Activated CD4-positive, CD25-positive, alpha-beta regulatory T cell treated with anti-CD3 and anti-CD28 coated beads, Interleukin-2, amount 50 U/mL, for 16 hours (primary cell): ENCODE measurements at regions not wholly inside any gene's neighbourhood (a gene's known extent, or its start where the extent isn't known, plus 50 kb on each side); places are given as distances from the start of the nearest gene placed in this dataset.
"Not testable (repeated sequence)": the region's sequence is repeated elsewhere in the genome, so short reads cannot be mapped to it uniquely, and the experiment has no call there.

Experiments
- DNase-seq: peaks from one replicate; pipeline ENCODE4 v3.0.0-alpha.2; 2020; ENCODE audit warnings: low read depth, low spot score

DNA sequence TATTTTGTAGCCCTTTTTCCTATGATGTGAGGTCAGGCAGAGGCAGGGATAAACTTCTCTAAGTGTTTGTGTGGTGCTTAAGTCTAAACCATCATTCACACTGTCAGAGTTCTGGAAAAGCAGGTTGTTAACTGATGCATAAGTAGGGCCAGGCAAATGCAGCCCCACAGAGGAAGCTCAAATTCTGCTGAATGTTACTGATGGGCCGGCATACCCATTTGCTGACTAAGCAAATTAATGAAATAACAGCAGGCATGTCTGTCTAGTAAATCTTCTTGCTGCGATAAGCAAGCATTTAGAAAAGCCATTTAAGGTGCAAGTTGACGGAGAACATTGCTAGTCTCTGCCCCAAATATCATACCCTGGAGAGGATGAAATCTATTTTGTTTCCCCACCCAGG is 523.2 kb upstream of the CCDC196 start:
- DNase-seq, result no peak

DNA sequence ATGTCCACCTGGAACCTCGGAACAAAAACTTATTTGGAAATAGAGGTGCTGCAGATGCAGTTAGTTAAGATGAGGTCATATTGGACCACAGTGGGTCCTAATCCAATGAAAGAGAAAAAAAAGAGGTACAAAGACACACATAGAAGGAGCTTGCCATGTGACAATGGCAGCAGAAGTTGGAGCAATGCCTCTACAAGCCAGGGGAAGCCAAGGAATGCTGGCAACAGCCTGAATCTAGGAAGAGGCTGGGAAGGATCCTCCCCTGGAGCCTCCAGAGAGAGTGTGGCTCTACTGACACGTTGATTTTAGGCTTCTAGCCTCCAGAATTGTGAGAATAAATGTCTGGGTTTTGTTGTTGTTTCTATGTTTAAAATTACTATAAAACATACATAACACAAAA is 521.8 kb upstream of the CCDC196 start:
- no peak for DNase-seq

DNA sequence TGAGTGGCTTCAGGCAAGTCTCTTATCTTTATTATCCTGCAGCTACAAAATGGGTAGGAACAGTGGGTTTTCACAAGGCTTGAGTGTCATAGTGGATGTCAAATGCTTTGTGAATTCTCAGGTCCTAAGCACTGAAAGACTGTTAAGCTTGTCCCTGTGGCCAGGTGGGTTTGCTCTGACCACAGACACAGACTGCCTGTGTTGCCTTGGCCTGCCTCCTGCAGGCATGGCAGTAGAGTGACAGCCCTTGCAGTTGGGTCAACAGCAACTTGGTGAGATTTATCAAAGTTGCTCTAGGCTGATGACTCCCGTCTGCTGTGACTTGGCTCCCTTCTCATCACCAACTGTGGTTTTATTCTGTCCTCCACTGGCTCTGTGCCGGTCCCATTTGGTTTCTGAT is 520.0 kb upstream of the CCDC196 start:
- DNase-seq, result no peak

DNA sequence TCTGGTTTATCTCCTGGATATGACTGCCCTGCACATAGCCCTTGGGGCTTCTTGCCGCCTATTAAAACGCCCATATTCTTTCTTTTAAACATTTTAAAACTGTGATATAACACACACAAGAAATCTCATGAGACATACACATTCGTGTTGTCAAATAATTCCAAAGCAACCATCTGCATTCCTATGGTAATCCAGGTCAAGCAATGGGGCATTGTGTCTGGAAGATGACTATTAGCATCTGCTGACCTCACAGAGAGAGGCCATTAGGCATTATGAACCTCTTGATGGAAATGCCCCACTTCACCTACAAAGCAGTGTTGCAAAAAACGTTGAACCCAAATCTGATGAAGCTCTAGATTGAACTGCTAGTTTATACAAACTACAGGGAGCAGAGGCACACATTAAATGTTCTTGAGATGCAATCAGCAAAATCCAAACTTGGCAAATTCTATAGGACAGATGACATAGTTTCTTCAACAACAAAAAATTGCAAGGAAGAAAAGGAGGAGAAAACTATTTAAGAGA is 513.8 kb upstream of the CCDC196 start:
- DNase-seq, result no peak

DNA sequence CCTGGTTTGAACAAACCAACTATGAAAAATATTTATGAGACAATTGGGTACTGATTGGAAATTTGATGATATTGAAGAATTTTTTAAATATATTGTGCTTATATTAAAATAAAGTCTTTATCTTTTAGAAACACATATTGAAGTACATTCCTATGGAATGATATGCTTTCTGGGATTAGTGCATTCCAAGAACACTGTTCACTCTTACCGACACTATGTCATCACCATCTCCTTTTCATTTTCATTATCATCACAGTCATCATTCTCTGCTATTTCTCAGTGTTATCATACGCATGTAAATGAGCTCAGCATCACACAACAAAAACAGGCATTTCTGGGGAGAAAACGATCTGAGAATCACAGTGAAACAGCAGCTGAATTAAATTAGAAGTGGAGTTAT is 513.3 kb upstream of the CCDC196 start:
- no peak for DNase-seq

DNA sequence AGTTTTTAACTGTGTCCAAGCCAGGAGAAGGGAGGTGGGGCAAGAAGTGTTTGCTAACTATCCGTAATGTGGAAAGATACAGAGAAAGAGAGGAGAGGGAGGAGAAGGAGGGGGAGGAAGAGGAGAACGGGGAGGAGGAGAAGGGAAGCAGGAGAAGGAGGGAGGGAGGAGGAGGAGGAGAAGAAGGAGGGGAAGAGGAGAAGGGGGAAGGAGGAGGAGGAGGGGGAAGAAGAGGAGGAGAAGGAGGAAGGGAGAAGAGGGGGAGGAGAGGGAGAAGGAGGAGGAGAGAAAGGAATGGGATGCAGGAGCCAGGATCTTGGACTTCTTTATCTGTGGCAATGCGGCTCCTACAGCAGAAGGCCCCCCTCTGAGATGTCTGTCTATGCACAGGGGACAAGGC is 510.3 kb upstream of the CCDC196 start:
- DNase-seq, result no peak

DNA sequence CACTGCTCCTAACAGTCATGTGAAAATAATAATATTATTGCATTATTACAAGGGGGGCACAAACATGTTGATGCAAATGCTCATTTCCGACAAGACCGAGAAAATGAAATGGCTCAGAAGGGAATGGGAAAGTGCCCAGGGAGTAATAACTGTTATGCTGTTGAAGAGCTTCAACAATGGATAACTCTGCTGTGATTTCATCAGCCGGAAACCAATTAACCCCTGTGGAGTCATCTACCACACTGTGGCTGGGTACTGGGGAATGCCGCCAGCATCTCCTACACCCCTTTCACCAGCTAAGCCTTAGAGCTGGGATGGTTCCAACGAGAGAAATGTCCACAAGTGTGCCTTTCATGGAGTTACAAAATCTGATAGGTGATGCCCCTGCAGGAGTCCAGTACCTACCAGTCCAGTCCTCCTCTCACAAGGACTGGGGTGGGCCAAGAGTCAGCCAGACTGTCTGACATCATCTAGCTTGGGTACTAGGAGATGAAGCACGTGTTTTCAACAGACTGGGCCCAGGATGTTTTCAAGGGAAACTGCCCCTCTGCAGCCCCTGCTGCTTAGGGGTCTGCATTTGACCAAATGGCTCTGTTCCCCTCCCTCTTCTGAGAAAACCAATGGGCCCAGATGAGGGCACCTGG is 509.3 kb upstream of the CCDC196 start:
- no peak for DNase-seq

DNA sequence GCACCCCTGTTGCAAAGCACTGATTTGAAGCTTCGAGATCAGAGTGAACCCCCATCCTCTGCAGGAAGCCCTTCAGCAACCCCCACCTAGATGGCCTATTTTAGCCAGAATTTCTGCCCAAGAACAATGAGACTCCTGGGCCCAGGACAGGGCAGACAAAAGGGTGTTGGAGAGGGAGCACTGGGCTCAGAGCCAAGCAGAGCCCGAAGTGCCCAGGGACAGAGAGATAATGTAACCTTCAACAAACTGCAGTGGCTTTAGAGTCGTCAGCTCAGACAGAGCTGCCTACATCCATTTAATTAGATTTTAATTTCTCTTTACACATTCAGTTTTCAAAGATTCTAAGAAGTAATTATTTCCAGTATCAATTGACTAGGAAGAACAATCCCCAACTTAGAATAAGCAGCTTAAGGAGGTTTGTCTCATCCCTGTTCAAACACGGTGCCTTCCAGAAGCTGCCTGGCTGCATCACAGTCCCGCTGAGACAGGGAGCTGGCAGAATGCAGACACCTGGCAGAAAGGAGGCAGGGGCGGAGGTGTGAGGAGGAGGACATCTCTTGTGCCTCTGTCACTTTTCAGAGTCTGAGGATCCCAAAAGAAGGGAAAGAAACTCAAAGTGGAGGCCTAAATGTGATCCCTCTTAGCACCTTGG is 504.9 kb upstream of the CCDC196 start:
- no peak for DNase-seq

DNA sequence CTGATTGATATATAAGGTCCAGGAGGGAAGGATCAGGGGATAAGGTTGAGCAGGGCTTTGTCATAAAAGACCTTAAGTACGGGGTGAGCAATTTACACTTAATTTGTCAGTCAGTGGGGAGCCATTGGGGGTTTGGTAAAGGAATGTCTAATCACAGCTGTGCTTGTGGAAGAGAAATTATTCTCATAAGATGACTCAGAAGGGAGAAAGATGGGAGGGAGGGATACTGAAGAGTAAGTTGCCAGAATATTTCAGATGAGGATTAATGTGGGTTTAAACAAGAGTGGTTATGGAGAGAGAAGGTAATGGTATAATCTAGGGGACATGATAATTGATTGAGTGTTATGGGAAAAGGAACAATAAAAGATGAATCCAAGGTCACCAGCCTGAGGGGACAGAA is 500.1 kb upstream of the CCDC196 start:
- DNase-seq, result no peak

DNA sequence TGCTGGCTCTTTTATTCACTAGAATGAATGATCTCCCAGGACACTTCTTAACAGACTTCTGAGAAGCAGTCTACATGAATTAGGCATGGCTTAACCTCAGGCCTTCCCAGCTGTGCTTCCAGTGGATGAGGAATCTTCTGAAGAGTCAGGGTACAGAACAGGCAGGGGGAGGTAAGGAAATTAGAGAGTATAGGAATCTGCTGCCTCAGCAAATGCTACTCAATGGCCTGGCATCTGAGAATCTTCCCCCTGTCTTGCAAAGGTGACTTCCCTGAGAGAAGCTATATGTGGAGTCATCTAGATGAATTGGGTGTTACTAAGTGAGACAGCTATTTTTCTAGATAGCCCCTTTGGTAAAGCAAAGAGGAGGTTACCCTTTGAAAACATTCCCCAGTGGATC is 496.2 kb upstream of the CCDC196 start:
- no peak for DNase-seq

DNA sequence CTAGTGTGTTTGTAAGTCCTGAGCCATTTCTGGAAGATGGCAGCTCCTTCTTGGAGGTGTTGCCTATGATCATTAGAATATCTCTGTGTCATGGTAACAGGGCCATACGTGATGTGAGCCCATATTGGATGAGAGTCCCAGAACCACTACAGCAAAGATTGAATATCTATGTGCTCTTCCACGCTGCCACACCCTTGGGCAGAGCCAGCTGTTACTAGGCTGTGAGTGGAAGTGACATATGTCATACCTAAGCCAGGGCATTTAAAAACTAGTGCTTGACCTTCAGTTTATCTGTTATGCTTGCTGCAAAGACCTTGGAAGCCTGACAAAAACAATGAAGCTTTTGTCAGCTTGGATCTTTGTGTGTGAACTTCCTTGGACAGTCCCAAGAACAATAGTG is 495.1 kb upstream of the CCDC196 start:
- DNase-seq, result no peak

DNA sequence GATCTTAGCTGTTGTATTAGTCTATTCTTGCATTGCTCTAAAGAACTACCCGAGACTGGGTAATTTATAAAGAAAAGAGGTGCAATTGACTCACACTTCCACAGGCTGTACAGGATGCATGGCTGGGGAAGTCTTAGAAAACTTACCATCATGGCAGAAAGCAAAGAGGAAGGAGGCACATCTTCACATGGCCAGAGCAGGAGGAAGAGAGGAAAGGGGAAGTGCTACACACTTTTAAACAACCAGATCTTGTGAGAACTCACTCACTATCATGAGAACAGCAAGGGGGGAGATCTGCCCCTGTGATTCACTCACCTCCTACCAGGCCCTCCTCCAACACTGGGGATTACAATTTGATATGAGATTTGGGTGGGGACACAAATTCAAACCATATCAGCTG is 494.2 kb upstream of the CCDC196 start:
- DNase-seq, result not testable (repeated sequence)

DNA sequence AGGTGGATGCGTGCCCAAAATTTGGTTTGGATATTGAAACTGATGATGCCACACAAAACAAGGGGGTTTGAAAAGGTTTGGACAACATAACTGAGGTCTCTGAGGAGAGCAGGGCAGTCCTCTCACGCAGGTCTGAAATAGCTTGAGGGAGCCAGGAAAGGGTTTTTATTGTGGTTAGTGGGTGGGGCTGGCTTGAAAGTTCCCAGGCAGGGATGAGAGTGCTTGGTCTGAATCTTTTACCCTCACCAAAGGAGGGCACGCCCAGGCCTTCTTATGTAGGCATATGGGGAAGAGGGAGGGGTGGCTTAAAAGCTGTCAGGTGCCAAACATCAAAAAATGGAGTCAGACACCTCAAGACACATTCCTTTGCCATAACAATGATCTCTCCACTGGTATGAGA is 493.1 kb upstream of the CCDC196 start:
- DNase-seq, result no peak

DNA sequence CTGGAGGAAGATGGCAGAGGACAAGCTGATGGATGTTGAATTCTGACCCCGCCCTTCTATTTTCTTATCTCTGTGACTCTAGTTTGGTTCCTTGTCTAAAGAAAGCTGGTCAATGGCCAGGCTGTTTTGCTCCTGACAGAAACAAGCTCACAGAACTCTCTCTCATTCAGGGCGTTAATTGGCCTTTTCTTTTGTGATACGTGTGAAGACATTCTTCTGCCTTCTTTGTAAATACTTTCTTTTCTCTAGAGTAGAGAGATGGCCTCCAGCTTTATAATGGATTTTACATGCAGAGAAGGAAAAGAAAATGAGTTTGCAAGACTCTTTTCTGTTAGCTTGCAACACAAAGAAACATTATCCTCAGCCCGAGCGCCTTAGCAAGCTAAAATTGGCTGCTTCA is 492.2 kb upstream of the CCDC196 start:
- DNase-seq, result no peak

DNA sequence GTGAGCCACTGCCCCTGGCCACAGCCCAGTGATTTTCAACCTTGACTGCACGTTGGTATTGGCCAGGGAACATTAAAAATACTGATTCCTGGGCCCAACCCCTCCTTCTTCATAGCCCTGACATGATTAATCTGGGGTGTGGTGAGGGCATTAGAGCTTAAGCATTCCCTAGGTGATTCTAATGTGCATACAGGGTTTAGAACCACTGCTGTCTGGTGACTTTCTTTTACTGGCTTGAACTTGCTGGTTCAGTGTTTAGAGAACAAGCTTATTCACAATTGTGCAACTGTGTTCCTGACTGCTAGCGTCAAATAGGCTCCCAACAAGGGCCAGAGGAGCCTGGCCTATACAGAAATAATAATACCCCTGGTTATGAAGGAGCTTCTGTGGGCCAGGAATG is 488.8 kb upstream of the CCDC196 start:
- no peak for DNase-seq

DNA sequence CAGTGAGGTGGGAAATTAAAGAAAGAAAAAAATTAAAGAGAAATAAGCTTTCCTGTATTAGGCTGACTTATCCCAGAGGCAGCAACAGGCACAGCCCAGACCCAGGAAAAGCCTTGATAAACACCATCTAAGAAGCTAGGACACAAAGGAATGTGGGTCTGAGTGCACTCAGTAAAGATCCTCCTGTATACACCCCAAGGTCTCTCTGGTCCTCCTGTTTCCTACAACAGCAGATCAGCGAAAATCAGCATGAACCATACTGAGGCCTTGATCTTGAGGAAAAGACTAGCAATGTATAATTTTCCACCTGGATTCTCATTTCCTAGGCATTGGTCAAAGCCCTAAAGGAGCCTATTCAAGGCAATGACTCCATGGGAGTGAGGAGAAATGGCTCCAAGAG is 486.3 kb upstream of the CCDC196 start:
- no peak for DNase-seq

DNA sequence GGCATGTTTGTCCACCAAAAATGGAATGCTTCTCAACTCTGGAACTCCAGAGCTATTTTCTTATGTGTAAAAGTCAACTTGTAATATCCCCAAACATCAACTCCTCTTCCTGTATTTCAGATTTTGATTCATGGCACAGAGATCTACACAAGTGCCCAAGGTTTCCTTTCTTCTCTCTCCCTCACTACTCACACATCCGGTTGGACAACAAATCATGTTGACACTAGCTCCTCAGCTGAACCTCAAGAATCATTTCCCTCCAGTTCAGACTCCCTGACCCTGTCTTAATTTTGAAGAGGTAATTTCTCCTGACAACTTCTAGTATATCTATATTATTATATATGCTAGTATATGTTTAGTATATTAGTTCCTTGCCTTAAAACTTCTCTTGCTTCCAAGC is 485.4 kb upstream of the CCDC196 start:
- no peak for DNase-seq

DNA sequence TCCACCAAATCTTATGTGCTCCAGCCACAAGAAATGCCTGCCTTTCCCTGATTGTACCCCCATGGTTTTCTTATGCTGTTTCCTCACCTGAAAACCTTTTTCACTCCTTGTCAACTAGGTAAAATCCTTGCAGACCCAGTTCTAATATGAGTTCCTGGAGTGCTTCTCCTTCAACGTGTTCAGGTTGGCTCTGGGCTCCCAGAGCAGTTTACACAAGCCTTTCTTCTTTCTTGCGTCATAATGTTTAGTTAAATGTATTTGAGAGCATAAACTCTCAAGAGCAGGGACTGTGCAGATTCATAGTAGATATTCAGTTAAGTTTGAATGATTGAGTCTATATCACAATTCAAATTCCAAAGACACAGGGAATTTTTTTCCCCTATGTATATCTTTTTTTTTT is 484.8 kb upstream of the CCDC196 start:
- DNase-seq, result no peak

DNA sequence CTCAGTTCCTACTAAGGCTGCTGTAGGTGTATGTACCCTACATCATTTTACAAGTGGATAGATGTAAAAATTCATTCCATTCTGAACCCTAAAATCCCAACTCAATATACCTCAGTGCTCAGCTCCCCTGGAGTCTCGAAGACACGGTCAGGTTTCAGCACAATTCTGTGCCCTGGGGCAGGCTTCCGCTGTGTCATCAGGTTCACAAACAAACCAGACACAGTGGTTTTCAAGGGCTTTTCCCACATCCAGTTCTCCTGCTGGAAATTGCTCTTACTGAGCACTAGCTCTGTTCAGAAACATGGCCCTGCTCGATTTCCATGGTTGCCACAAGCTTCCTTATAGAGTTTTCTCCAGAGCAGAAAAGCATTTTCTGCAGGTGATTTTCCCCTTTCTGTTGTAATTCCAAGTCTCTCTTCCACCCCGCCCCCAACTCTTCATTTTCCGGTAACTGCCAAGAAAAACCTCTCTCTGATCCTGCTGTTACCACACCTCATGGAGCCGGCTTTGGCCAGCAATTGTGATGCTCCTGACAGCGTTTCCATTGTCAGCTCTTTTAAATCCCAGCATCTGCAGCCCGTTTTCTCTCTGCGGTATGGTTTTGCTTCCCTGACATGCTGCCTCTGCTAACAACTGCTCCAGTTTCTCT is 483.0 kb upstream of the CCDC196 start:
- DNase-seq, result no peak

DNA sequence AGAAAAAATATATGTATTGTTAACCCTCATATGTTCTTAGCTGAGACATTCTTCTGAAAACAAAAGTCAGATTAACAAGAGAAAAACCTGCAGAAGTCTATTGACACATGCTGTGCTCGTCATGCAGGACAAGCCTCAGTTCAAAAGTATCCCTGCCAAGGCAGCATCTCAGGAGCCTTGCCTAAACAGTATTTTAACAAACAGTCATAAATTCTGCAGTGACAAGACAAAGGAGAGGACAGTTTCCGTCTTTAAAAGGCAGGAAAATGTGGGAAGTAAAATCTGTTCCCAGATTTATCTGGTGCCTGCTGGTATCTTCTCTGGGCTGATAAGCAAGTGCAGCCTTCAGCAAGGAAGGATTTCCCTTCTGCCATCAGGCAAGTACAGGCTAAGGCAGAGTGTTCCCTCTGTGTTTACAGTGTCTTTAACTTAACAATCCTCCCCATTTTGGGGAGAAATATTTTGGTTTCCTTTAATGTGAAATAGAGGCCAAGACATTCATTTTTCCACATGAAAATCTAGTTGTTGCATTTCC is 480.2 kb upstream of the CCDC196 start:
- no peak for DNase-seq

DNA sequence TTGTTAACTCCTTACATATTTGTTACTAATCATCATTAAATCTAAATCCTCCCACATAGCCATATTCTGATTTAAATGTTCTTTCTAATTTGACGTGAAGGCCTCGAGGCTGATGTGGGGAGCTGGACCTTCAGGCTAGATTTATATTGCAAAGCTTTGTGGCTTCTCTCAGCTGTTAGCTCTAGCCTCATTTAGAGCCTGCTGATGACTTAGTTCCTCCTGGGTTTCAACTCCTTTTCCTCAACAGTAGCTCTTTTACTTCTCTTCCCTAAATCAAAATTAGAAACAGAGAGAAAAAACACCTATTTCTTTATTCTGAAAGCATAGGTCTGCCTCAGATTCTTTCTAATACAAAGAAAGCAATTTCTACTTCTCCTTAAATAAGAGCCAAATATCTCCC is 477.5 kb upstream of the CCDC196 start:
- no peak for DNase-seq

DNA sequence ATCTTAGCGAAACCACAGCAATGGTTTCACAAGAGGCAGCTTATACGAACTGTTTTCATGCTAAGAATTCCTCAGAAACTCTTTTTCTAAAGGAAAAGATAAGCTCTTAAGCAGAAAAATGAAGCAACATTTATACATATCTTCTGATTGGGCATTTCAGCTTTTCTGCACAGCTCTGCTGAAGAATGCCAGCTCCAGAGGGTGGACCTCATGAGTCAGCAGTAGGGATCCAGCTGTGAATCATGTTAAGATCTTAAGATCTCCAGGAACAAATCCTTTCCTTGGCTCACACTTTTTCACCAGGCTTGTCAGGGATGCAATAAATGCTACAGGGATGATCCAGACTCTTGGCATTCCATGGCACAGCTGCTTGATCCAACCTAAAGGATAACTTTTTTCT is 477.1 kb upstream of the CCDC196 start:
- no peak for DNase-seq

DNA sequence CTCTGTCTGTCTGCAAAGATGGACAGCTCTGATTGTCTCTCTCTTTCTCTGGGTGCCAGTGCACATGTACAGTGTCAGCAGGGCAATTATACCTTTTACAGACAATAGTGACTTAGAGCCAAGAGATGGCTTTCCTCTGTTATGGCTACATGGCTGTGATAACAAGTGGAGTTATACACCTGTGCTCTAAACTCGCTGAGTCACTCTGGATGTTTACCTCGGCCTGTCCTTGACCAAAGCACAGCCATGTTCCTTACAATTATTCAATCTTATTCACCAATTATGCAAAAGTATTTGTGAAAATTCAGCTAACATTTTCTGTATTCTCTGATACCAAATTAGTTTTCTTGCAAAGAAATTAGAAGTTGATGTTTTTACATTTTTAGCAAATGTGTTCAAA is 475.5 kb upstream of the CCDC196 start:
- DNase-seq, result no peak
